Femur (tissue), 1 donor: ENCODE measurements at regions not wholly inside any gene's neighbourhood (a gene's known extent, or its start where the extent isn't known, plus 50 kb on each side); places are given as distances from the start of the nearest gene placed in this dataset.

Experiments
- DNase-seq: peaks from one replicate; pipeline ENCODE4 v3.0.0-alpha.2; 2017

DNA sequence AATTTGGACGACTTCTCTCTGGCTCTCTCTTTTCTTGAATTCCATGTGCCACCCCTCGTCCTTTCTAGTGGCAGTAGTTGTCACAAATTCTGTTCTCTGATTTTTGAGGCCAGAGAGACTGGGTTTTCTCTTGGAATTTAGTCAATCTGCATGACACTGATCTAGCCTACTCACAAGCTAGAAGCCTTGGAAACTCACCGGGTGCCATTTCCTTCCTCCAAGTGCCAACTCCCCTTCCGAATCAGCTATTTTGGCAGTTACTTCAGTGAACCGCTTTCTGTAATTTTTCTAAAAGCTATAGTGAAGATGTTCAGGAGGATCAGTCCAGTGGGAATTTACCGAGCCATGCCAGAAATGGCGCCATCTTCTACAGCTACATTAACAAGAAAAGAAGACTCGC lies 228.9 kb downstream of the PMP22 start:
- no peak for DNase-seq

DNA sequence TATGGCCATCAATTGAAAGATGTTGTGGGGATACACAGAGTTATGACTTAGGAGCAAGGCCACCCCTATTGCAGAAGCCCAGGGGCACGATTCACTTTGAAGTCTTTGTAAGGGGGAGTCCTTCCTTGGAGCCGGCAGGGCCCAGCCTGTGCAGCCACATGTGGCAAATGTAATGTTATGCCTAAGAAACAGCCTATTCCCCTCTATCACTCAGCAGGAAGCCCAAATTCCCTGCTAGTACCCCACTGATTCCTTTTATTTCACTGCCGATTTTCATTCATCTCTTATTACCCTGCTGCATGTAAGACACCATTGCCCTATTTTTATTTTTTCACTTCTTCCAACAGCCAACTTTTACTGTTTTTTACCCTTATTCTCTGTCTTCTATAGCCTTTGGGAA lies 233.2 kb downstream of the PMP22 start:
- DNase-seq, result no peak

DNA sequence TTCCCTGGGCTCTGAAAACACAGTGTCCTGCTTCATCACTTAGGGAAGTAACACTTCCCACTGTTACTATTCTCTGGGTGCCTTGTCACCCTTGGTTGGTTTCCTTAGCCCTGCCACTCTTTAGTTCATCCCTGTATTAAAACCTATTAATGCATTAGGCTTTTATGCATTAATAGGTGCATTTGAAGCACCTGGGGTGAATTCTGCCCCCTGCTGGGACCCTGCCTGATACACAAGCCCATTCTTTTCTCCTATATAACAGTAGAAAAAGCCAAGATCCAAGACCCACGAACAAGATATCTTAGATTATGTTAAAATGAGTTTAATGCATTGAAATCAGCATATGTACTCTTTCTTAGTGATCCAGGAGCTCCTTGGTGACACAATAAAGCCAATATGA lies 235.7 kb downstream of the PMP22 start:
- no peak for DNase-seq

DNA sequence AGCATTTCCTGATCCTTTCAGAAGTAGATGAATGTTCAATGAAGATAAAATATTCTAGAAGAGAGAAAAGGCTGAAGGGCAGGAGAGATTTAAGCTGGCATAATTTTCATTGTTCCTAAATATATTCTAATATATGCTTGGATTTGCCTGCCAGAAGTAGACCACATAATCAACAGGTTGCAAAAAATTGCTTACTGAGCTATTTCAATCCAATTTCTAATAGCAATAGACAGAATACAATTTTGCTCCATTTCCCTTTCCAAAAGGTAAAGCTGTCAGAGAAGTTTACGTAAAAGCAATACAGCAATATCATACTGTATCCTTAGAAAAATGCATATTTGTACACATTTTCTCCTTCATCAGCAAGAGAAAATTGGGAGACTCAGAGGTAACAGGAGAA lies 237.3 kb downstream of the PMP22 start:
- no peak for DNase-seq

DNA sequence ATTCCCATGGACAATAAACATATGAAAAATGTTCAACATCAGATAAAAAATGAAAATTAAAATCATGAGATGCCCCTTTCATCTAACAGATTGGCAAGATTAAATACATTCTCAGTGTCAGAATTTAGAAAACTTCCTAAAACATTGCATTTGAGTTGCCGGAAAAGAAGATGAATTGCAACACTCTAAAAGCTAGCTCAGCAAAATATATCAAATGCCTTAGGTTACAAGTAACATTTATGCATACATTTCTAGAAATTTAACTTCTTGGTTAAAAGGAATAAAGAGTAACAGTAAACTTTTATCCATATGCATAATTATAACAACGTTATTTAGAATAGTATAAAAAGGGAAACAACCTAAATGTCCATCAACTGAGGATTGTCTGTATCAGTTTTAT lies 239.0 kb downstream of the PMP22 start:
- DNase-seq, result no peak

DNA sequence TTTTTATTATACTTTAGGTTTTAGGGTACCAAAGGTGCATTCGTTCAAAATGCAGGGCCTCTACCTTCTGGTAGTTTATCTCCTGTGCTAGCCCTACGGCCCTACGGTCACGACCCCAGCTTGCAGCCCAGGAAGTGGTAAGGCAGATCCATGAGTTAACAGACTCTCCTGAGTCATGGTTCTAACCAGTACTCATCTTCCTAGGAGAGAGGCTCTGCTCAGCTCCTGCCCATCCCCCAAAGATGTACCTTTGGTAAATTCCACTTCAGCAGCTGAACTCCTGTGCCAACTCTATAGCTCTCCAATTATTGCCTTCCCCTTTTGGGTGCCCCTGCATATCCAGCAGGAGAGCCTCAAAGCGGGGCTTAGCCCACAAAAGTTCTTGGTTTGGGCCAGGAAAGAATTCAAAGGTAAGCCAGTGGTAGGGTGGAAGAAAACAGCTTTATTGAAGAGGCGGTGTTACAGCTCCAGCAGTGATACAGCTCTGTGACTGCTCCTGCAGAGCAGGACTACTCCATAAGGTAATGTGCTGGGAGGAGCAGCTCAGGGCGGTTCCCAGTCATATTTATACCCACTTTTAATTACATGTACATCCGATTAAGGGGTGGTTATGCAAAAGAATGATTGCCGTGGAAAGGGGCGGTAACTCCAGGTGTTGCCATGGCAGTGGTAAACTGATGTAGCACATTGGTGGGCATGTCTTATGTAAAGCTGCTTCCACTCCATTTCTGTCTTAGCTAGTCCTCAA lies 241.4 kb downstream of the PMP22 start:
- DNase-seq, result no peak

DNA sequence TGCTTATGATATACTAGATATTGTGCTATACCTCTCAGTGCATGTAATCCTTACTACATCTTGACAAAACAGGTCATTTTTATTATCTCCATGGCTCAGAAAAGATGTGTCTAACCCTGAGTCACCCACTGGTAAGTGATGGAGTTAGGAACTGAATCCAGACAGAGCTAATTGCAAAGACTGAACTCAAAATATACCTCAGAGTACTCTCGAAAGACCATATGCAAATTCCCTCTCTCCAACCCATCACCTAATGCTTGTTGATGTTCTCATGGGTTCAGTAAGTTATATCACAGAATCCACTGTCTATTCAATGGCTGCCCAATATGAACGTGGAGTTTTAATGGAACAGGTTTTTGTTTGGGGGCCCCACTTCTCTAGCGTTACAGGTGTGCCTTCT lies 246.0 kb downstream of the PMP22 start:
- DNase-seq, result no peak

DNA sequence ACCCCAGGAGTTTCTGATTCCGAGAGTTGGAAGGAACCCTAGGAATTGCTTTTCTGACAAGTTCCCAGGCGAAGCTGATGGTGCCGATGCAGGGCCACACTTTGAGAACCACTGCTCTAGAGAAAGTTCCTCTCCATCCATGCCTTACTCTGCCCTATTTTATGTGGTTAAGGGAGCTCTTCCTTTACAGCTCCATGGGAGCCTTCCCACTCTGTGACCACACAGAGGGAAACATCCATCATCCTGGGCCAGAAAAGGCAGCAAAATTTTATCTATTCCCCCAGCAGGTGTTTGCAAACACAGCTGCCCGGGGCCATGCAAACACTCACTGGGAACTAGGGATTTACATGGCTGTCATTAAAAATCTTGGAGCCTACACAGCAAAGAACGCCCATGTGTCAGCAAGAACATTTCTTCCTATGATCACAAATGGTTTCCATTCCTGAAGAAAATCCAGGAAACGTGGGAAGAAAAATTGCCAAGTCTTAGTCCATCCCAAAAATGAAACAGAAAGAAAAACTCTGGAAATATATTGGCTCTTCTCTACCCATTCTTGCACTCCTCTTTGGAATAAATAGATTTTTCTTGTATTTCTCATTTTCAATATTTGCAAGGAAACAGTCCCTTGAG lies 252.7 kb downstream of the PMP22 start:
- peak; percentile 46 for DNase-seq

DNA sequence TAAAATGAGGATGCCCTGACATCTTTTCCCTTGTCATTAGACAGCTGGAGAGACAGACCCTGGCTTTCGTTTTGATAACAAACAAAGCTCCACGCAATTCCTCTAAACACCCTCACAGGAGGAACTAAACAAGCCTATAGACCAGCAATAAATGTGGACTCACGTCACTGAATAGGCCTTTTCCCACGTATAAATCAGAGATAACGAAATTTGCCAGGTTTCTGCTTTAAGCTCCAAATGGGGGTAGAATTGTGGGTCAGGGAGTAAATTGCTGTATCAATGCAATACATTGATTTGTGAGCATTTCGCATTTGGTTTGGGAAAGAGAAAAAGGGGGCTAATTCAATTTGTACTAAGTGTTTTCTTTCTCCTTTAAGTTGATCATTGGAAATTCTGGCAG lies 256.0 kb downstream of the PMP22 start:
- no peak for DNase-seq

DNA sequence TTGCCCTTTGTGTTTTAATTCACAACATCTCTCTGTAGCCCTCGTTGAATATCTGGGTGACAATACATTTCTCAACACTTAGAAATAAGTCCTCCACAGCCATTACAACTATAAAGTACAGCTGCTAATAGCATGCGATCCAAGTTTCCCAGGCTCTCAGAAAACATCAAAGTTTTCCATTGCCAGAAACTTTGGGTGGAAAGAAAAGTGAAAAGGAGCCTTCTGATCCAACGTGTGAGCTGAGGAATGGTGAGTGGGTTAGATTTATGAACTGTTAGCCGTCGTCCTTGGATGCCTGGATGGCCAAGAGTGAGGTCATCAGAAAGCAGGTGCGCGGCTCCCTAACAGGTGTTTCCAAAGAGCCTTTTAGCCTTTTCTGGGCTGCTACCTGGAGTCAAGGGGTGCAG lies 258.0 kb downstream of the PMP22 start:
- peak; percentile 45 for DNase-seq

DNA sequence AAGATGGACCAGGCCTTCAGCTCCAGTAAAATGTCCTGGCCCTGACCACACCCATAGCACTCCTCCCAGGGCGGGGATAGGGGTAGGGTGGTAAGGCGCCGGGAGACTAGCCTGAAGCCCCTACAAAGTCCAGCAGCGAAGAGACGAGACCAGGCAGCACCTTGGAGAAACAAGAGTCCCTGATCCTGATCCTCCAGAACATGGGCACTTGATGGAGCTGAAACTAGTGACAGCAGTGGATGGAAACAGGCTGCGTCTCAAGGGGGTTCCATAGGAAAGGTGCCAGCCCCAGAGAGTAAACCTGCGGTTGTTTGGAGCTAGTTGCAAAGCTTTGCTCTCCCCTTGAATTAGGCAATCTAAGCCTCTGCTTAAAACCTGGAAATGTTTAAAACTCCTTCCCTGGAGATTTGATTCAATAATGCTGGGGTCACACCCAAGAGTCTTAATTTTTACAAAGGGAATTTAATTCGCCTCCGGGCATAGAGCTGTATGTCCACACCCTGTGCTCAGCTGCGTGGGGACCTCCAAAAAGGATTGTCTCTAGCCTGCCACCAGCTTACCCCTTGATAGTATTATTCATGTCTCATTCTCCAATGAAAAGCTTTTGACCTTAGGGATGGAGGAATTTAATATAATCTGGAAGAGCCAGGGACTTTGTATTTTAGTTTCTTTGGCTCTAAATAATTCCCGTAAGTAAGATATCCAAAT lies 258.6 kb downstream of the PMP22 start:
- DNase-seq, result peak; percentile 32

DNA sequence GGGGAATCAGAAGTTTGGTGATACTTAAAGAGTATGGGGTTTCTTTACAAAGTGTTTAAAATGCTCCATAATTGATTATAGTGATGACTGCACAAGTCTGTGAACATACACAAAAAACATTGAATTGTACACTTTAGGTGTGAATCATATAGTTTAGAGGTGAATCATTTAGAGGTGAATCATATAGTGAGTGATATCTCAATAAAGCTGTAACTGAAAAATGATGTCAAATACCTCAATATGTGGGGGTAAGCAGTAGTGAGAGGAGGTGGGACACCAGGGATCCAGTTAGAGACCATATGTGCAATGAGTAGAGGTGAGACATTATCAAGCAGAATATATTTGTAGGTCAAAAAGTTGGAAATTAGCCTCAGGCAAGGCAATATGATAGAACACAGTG lies 264.5 kb downstream of the PMP22 start:
- no peak for DNase-seq

DNA sequence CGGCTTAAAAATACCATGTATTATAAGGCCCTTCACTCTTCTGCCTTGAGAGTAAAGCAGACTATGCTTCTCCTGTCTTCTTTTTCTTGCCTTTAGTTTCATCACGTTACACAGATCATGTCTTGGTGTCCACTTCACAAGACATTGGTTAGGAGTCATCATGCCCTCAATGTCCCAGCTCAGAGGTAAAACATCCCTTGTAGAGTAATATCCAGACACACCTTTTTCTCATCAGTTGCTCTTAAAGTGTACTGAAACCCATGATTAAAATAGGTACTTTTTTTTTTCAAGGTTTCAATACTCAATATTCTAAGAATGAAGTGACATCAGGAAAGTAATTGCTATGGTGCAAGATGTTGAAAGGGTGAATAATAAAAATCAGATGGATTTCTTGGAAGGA lies 267.8 kb downstream of the PMP22 start:
- no peak for DNase-seq

DNA sequence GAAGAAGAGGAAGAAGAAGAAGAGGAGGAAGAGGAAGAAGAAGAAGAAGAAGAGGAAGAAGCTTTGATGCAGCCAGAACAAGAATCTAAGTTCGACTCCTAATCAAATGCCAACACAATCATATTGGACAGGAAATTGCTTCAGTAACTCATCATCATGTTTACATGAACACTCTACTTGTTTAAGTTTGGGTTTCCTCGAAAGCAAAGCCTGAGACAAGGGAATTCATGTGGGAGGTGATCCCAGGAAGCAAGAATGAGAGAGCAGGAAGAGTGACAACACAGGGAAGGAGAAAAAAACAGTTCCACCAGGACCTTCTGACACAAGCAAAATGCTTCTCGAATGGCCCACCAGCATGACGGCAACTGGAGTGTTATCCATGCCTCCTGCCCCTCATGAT lies 279.0 kb downstream of the PMP22 start:
- no peak for DNase-seq

DNA sequence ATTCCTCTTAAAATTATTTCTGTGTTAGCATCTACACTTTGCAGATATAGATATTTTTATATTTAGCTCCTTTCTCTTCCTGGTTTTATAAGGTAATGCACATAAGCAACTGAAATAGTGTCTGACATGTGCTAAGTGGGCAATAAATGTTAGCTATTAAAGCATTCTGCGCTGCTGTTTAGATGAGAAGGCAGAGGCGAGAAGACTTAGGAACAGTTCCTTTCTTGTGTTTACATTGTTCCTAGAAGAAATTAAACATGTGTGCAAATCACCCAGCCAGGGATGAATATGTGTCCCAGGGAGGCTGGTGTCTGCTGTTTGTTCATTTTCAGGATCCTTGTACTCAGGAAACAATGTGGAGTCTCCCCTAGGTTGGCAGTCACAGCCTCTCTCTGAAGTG lies 292.3 kb downstream of the PMP22 start:
- DNase-seq, result no peak

DNA sequence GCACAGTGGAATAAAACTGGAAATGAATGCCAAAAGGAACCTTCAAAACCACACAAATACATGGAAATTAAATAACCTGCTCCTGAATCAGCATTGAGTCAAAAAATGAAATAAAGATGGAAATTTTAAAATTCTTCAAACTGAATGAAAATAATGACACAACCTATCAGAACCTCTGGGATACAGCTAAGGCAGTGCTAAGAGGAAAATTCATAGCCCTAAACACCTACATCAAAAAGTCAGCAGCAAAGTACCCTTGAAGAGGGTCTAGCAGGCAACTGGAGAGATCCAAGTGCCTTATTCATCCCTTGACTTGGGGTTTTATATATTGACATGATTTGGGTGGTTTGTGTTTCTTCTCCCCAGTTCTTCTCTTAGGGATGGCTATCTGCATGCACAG lies 294.1 kb downstream of the PMP22 start:
- DNase-seq, result no peak

DNA sequence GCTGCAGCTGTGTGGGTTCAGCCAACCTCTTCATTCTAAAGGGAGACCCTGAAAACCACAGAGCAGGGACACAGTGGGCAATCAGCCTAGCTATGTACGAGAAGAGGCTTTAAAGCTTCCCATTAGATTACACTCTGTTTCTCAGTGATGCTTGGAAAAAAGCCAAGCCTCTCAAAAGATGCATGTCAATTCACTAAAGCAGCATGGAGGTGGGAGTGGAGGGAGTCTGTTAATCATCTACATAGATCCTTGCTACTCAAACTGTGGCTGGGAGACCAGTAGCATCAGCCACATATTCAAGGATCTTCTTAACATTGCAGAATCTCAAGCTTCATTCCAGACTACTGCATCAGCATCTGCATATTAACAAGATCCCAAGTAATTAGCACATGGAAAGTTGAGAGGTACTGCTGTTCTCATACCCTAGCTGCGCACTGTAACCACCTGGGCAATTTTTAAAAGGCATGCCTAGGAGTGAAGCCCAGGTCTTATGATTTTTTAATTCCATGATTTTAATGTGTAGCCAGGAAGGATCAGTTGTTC lies 305.9 kb downstream of the PMP22 start:
- DNase-seq, result no peak

DNA sequence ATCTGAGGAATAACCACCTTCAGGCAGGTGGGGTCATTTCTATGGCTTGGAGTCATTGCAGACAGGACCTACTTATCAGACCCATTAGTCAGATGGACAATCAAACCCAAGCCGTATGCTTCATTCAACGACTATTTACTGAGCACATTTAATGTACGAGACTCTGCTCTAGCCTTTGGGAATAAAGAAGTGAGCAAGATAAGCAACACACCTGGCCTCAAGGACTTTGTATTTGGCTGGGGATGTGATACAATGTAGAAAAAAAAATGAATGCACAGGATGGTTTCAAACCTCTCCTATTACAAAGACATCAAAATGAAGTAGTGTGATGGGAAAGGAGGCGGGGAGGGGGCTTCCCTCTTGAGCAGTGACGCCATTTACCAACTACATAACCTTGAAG lies 311.7 kb downstream of the PMP22 start:
- no peak for DNase-seq

DNA sequence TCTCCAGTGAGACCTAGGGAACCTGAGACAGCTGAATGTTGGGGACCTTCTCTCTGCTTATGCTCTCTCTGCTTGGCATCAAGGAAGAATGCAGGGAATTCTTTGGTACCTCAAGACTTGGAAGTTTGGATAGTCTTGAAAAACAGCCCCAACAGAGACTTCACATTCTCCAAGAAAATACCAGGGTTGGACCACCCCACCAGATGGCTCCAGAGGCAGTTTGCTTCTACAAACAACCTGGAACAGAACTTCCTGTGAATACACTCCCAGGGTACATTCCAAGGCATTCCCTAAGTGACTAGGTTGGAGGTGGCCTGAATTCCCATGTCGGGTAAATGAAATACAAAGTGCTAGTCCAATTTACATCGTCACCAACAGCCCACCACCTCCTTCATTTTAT lies 314.4 kb downstream of the PMP22 start:
- no peak for DNase-seq

DNA sequence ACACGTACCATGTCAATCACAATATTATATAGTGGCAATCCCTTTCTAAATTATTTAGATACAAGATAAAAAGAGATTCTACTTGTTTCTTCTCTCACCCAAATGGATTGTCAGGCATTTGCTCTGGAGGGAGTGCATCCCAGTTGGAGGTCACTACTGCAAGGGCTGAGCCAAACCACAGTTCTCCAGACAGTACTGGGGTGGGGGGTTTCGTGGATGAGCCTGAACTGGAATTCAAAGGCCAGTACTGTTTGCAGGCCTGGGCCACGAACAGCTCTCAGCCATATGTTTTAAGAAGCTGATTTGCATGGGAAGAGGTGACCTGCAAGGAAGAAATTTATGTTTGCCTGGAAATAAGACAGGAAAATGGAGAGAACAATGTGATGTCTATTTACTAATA lies 314.9 kb downstream of the PMP22 start:
- no peak for DNase-seq

DNA sequence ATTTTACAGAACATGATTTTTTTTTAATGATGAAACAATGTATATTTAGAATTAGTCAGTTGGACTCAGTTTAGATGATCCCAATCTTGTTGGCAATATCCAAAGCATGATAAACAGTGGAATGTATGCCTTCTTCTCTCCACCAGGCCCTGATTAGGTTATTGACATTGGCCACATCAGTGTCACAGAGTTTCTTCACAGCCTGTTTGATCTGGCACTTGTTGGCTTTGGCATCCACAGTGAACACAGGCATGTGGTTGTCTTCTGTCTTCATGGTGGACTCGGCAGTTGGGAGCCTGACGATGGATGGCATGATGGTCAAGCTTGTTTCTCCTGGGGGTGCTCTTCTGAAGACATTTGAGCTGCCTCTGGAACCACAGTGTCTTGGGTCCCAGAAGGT lies 317.5 kb downstream of the PMP22 start:
- DNase-seq, result no peak

DNA sequence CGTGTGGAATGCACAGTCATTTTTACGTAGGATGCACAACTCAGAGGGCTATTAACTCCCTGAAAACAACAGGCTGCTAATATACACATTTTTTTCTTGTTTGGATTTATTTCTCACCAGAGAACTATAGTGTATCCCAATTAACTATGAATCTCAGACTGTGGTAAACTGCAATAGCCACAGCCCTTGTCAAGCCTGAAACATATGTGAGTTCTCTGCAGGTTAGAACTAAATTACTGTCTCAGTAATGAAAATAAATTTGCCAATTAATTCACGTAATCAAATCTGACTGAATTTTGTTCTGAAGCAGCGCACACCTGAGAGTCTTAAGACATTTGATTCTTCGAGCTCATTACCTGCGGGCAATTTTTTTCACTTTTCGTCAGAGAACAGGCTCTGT lies 318.6 kb downstream of the PMP22 start:
- DNase-seq, result no peak

DNA sequence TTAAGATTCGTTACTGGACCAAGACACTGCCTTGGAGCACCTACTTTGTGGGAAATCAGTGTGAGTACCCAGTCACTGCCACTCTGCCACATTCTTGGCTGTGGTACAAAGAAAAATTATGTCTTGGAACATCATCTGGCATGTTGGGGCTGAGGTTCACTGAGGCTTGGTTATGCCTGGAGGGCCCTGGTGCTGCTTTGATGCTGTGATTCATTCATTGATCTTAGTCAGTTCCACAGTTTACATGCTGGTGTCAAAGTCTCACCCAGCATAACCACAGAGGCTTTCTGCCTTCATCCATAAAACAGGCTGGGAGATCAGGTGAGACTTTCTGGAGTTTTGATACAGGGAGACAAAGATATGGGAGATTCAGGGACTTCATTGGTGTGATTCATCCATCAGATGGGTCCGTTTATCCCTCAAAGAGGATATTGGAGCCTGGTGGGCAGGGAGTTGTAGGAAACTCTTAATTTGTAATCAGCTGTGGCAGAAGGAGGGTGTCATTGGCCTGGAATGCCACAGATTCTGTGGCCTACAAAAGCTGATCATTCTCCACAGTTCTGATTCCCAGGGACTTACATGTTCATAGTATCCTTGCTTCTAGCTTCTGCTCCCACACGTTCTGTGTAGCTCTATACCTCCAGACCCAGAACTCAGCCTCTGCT lies 322.5 kb downstream of the PMP22 start:
- DNase-seq, result no peak

DNA sequence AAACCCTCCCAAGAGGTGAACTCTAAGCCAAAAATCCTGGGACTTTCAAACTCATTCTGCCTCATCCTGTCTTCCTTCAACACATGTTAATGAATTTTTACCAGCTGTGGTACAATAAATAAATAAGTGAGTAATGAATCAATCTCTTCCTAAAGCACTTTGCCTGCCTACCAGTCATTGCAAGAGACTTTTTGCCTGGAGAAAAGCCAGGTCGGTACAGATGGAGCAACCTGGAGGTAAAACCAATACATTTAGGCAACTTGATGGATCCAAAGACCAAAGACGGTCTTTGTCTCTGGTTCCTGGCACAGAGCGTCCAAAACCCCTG lies 324.2 kb downstream of the PMP22 start:
- DNase-seq, result no peak
